ENCODE measurements at regions not wholly inside any gene's neighbourhood (a gene's known extent, or its start where the extent isn't known, plus 50 kb on each side); places are given as distances from the start of the nearest gene placed in this dataset.

GRCh38 chr19:5212101-5212500, 128.5 kb downstream of the PTPRS start:
- Histone ChIP-seq H3K4me3 (ENCODE audit: extremely low read depth in 1 of 4, insufficient read depth in 2 of 4, low read depth in 3 of 4, low read length in 4 of 4) (no peak overlapping the region), H4K91ac (replicated peaks; ENCODE audit: insufficient read length, low read length) (no peak overlapping the region), H3K36me3 (ENCODE audit: control insufficient read depth in 2 of 4, insufficient read depth in 4 of 4, low read length in 3 of 4) (peaks cover 60 to 85% (median 81%) of the 10 kb centered on the region in 4 experiments), H3K23me2 (ENCODE audit: low read depth, low read length) (peaks cover 8% of the 10 kb centered on the region; the same call in 1 of the 2 replicates), H2BK120ac (replicated peaks; ENCODE audit: low read depth, low read length) (no peak overlapping the region), H3K56ac (replicated peaks; ENCODE audit: insufficient read length, low read depth, low read length) (no peak overlapping the region), H3K79me1 (ENCODE audit: low read depth, low read length) (no peaks in the 10 kb centered on the region; the same call in 1 of the 2 replicates), H3K4me2 (ENCODE audit: insufficient read depth in 1 of 2, low read depth in 2 of 2, low read length in 2 of 2) (no peak overlapping the region), H3K4ac (replicated peaks; ENCODE audit: insufficient read length, low read depth, low read length) (no peak overlapping the region), H3K4me1 (replicated peaks in 1 of 4; ENCODE audit: control insufficient read depth in 3 of 4, insufficient read depth in 4 of 4, low read length in 3 of 4) (no peaks in the 10 kb centered on the region), H2BK5ac (ENCODE audit: low read depth, low read length) (no peak overlapping the region), H3K27ac (ENCODE audit: low read depth, low read length) (no peak overlapping the region), H2AK5ac (ENCODE audit: low read depth, low read length) (no peak overlapping the region), H2BK15ac (ENCODE audit: low read length) (no peak overlapping the region), H3K9me3 (ENCODE audit: insufficient read depth in 2 of 2, low read depth in 1 of 2, low read length in 1 of 2) (peaks cover 0 to 4% of the 10 kb centered on the region in 2 experiments; a peak in 1 of 4 replicates), H3K79me2 (ENCODE audit: control insufficient read depth in 1 of 2, insufficient read depth in 2 of 2, low read length in 2 of 2) (no peaks in the 10 kb centered on the region), H3K18ac (ENCODE audit: extremely low read depth, low read length) (no peak overlapping the region), H4K5ac (ENCODE audit: insufficient read length, low read depth, low read length) (no peak overlapping the region), H4K20me1 (replicated peaks in 1 of 2; ENCODE audit: control insufficient read depth in 1 of 2, insufficient read depth in 2 of 2, low read length in 2 of 2) (peaks cover 5 to 27% of the 10 kb centered on the region in 2 experiments), H3K14ac (ENCODE audit: insufficient read length) (no peak overlapping the region), H2BK20ac (ENCODE audit: low read length) (no peak overlapping the region), H2AFZ (ENCODE audit: low read length) (no peak overlapping the region), H4K8ac (ENCODE audit: extremely low read depth, insufficient read depth, low read length) (peak overlapping the region; percentile 46; the same call in 1 of the 2 replicates), H3K27me3 (replicated peaks in 1 of 4; ENCODE audit: control insufficient read depth in 3 of 4, extremely low read depth in 1 of 4, insufficient read depth in 3 of 4, low read length in 3 of 4) (no peaks in the 10 kb centered on the region), H2BK12ac (ENCODE audit: low read depth, low read length) (no peak overlapping the region), H3K9ac (replicated peaks in 1 of 4; ENCODE audit: extremely low read depth in 1 of 4, low read depth in 3 of 4, low read length in 3 of 4) (no peak overlapping the region), H3K23ac (ENCODE audit: insufficient read length) (no peak overlapping the region)
- ChIA-PET POLR2A (ENCODE audit: partially characterized antibody) (no interaction called here), CTCF (ENCODE audit: partially characterized antibody) (no interaction called here)
- TF ChIP-seq HDAC2 (IDR thresholded peaks at IDR 0.05; ENCODE audit: borderline replicate concordance in 1 of 2, low read depth in 2 of 2, low read length in 2 of 2) (no peak), ZNF274 (IDR thresholded peaks at IDR 0.05; ENCODE audit: borderline replicate concordance, extremely low read depth, low read length) (no peak), SUZ12 (IDR thresholded peaks at IDR 0.05; ENCODE audit: low read length) (no peak), POU5F1 (IDR thresholded peaks at IDR 0.05; ENCODE audit: low read depth, low read length) (no peak), KDM1A (IDR thresholded peaks at IDR 0.05; ENCODE audit: borderline replicate concordance, low read length) (no peak)
- DNase-seq (ENCODE audit: low read depth in 1 of 2, low spot score in 2 of 2) (no peak), FAIRE-seq (no peak)
- 97% methylated on average over 30 of the region's 30 CpGs; no CpG with 5 or more reads in 1 of the 2 experiments for WGBS, 2 experiments (ENCODE audit: extremely low coverage in 1 of 2, insufficient coverage in 1 of 2, insufficient read length in 1 of 2, insufficient replicate concordance in 2 of 2, low coverage in 1 of 2, low lambda C conversion rate in 2 of 2, missing lambda C conversion rate in 1 of 2)

Data from H1 (cell line).